Glomerular visceral epithelial cell (primary cell): ENCODE measurements at regions not wholly inside any gene's neighbourhood (a gene's known extent, or its start where the extent isn't known, plus 50 kb on each side); places are given as distances from the start of the nearest gene placed in this dataset.
"Not testable (repeated sequence)": the region's sequence is repeated elsewhere in the genome, so short reads cannot be mapped to it uniquely, and the experiment has no call there.

Experiments used
- DNase-seq: peaks from one replicate; pipeline ENCODE4 v3.0.0-alpha.2; 2016; ENCODE audit errors: extremely low spot score

GRCh38 chr2:239604861-239605260 lies 204.0 kb upstream of the HDAC4 start:
- DNase-seq = no peak

- DNase-seq = no peak
These were observed 202.9 kb upstream of the HDAC4 start for GRCh38 chr2:239603411-239604356.

GRCh38 chr2:239602290-239603282 lies 201.8 kb upstream of the HDAC4 start:
- no peak for DNase-seq

- no peak for DNase-seq
These were observed 201.1 kb upstream of the HDAC4 start for GRCh38 chr2:239601880-239602279.

- DNase-seq = no peak
These were observed 200.5 kb upstream of the HDAC4 start for GRCh38 chr2:239601201-239601851.

- DNase-seq = no peak
These were observed 199.8 kb upstream of the HDAC4 start for GRCh38 chr2:239600650-239601049.

- no peak for DNase-seq
These were observed 199.3 kb upstream of the HDAC4 start for GRCh38 chr2:239600001-239600593.

- DNase-seq = no peak
These were observed 198.5 kb upstream of the HDAC4 start for GRCh38 chr2:239599299-239599698.

GRCh38 chr2:239598732-239599090 lies 197.9 kb upstream of the HDAC4 start:
- no peak for DNase-seq

GRCh38 chr2:239598011-239598731 lies 197.4 kb upstream of the HDAC4 start:
- DNase-seq = no peak

- no peak for DNase-seq
These were observed 196.4 kb upstream of the HDAC4 start for GRCh38 chr2:239597216-239597615.

GRCh38 chr2:239596792-239597191 lies 196.0 kb upstream of the HDAC4 start:
- no peak for DNase-seq

GRCh38 chr2:239596253-239596652 lies 195.4 kb upstream of the HDAC4 start:
- no peak for DNase-seq

- DNase-seq = no peak
These were observed 194.9 kb upstream of the HDAC4 start for GRCh38 chr2:239595726-239596125.

GRCh38 chr2:239594772-239595608 lies 194.2 kb upstream of the HDAC4 start:
- DNase-seq = no peak

- DNase-seq = no peak
These were observed 193.4 kb upstream of the HDAC4 start for GRCh38 chr2:239594019-239594771.

GRCh38 chr2:239593455-239593854 lies 192.6 kb upstream of the HDAC4 start:
- no peak for DNase-seq

- DNase-seq = not testable (repeated sequence)
These were observed 191.9 kb upstream of the HDAC4 start for GRCh38 chr2:239592629-239593290.
